B cell (primary cell): ENCODE measurements at regions not wholly inside any gene's neighbourhood (a gene's known extent, or its start where the extent isn't known, plus 50 kb on each side); places are given as distances from the start of the nearest gene placed in this dataset.

Experiments
- CTCF ChIP-seq: fragments of 200-600 bp; IDR thresholded peaks from one replicate; pipeline ENCODE4 v1.8.0; 2022; ENCODE audit warnings: antibody characterized with exemption, mild to moderate bottlenecking
- EZH2 ChIP-seq: IDR thresholded peaks from 2 replicates; pipeline ENCODE4 v1.6.1; 2012; ENCODE audit warnings: borderline replicate concordance, low read depth, mild to moderate bottlenecking, moderate library complexity, low read length; ENCODE audit not compliant: insufficient read depth, poor library complexity, severe bottlenecking

GRCh38 chr17:79444198-79444597 lies 166.7 kb downstream of the RBFOX3 start:
- no peak for TF ChIP-seq CTCF
- TF ChIP-seq EZH2 = no peak
